OCI-LY3 (cell line): ENCODE measurements at regions not wholly inside any gene's neighbourhood (a gene's known extent, or its start where the extent isn't known, plus 50 kb on each side); places are given as distances from the start of the nearest gene placed in this dataset.

Experiments used
- H2AFZ ChIP-seq: fragments of 200-600, 300-600 bp; shearing (Covaris generic); 2 replicates; pipeline ENCODE4 v1.6.0; 2014; ENCODE audit warnings: antibody characterized with exemption, low read depth, low read length
- H3K27ac ChIP-seq: fragments of 200-600, 300-600 bp; sonication (generic); 2 replicates; pipeline ENCODE4 v1.5.1; 2014; ENCODE audit warnings: mild to moderate bottlenecking, low read length, moderate library complexity, mixed read lengths
- H3K27me3 ChIP-seq: fragments of 200-600, 300-600 bp; sonication (generic); 2 replicates; pipeline ENCODE4 v1.6.1; 2014; ENCODE audit warnings: low read depth, low read length, mixed read lengths
- H3K36me3 ChIP-seq: fragments of 200-600, 300-600 bp; sonication (generic); replicated peaks from 2 replicates; pipeline ENCODE3; 2014; ENCODE audit warnings: low read depth, low read length, mixed read lengths
- H3K4me1 ChIP-seq: fragments of 300-600, 200-600 bp; sonication (generic); 2 replicates; pipeline ENCODE4 v1.6.1; 2014; ENCODE audit warnings: low read length, mixed read lengths
- H3K4me2 ChIP-seq: fragments of 200-600, 300-600 bp; sonication (generic); 2 replicates; pipeline ENCODE4 v1.6.1; 2014; ENCODE audit warnings: low read length, mixed read lengths
- H3K4me3 ChIP-seq: fragments of 300-600, 200-600 bp; sonication (generic); 2 replicates; pipeline ENCODE4 v1.5.1; 2014; ENCODE audit warnings: antibody characterized with exemption, mild to moderate bottlenecking, low read length, moderate library complexity
- H3K79me2 ChIP-seq: fragments of 300-600, 200-600 bp; shearing (Covaris generic); 2 replicates; pipeline ENCODE4 v1.6.1; 2014; ENCODE audit warnings: mild to moderate bottlenecking, low read length, mixed read lengths
- H3K9ac ChIP-seq: fragments of 300-600, 200-600 bp; shearing (Covaris generic); 2 replicates; pipeline ENCODE4 v1.6.0; 2014; ENCODE audit warnings: mild to moderate bottlenecking, low read length, moderate library complexity
- H3K9me3 ChIP-seq: fragments of 200-600, 300-600 bp; shearing (Covaris generic); 2 replicates; pipeline ENCODE4 v1.6.1; 2014; ENCODE audit warnings: low read length, mixed read lengths; ENCODE audit not compliant: insufficient read depth
- H4K20me1 ChIP-seq: fragments of 200-600, 300-600 bp; sonication (generic); 2 replicates; pipeline ENCODE4 v1.6.1; 2016; ENCODE audit warnings: low read length, mixed read lengths; ENCODE audit not compliant: insufficient read depth
- CTCF ChIP-seq: fragments of 200-600, 300-600 bp; sonication (generic); IDR thresholded peaks from 2 replicates; pipeline ENCODE4 v1.5.1; 2014; ENCODE audit warnings: antibody characterized with exemption, low read length, low read depth
- EZH2phosphoT487 ChIP-seq: fragments of 200-600 bp; shearing (Covaris generic); IDR thresholded peaks from 2 replicates; pipeline ENCODE4 v1.6.1; 2018; ENCODE audit warnings: antibody characterized with exemption, mixed run types, low read depth

- Histone ChIP-seq H3K9me3 (no peaks in the 10 kb centered on the region), H3K4me2 (no peak overlapping the region), H3K27ac (no peak overlapping the region), H3K79me2 (no peaks in the 10 kb centered on the region), H3K36me3 (no peaks in the 10 kb centered on the region), H3K4me1 (no peaks in the 10 kb centered on the region), H4K20me1 (no peaks in the 10 kb centered on the region), H3K27me3 (no peaks in the 10 kb centered on the region), H3K9ac (no peak overlapping the region), H3K4me3 (no peak overlapping the region), H2AFZ (no peak overlapping the region)
- no peak for TF ChIP-seq CTCF
- TF ChIP-seq EZH2phosphoT487: no peak
Observed at GRCh38 chr2:6676241-6676640, 189.5 kb downstream of the CMPK2 start.

- Histone ChIP-seq H3K9me3 (no peaks in the 10 kb centered on the region), H2AFZ (no peak overlapping the region), H3K9ac (no peak overlapping the region), H3K79me2 (no peaks in the 10 kb centered on the region), H4K20me1 (no peaks in the 10 kb centered on the region), H3K4me1 (no peaks in the 10 kb centered on the region), H3K4me3 (no peak overlapping the region), H3K27me3 (no peaks in the 10 kb centered on the region), H3K27ac (no peak overlapping the region), H3K36me3 (no peaks in the 10 kb centered on the region), H3K4me2 (no peak overlapping the region)
- no peak for TF ChIP-seq CTCF
- TF ChIP-seq EZH2phosphoT487: no peak
Observed at GRCh38 chr2:6676776-6677175, 188.9 kb downstream of the CMPK2 start.

GRCh38 chr2:6679471-6679870 lies 186.2 kb downstream of the CMPK2 start:
- H3K27me3 ChIP-seq: no peaks in the 10 kb centered on the region
- no peaks in the 10 kb centered on the region for H3K79me2 ChIP-seq
- no peaks in the 10 kb centered on the region for H3K4me1 ChIP-seq
- H3K27ac ChIP-seq: no peak overlapping the region
- no peaks in the 10 kb centered on the region for H3K36me3 ChIP-seq
- H2AFZ ChIP-seq: no peak overlapping the region
- no peak overlapping the region for H3K4me3 ChIP-seq
- TF ChIP-seq CTCF (no peak), EZH2phosphoT487 (no peak)
- H3K4me2 ChIP-seq: no peak overlapping the region
- no peaks in the 10 kb centered on the region for H3K9me3 ChIP-seq
- no peak overlapping the region for H3K9ac ChIP-seq
- no peaks in the 10 kb centered on the region for H4K20me1 ChIP-seq

GRCh38 chr2:6683516-6683915 lies 182.2 kb downstream of the CMPK2 start:
- H3K9me3 ChIP-seq: no peaks in the 10 kb centered on the region
- no peaks in the 10 kb centered on the region for H3K4me1 ChIP-seq
- H3K79me2 ChIP-seq: no peaks in the 10 kb centered on the region
- no peak overlapping the region for H3K4me3 ChIP-seq
- no peak overlapping the region for H3K27ac ChIP-seq
- no peaks in the 10 kb centered on the region for H3K27me3 ChIP-seq
- H3K9ac ChIP-seq: no peak overlapping the region
- no peaks in the 10 kb centered on the region for H3K36me3 ChIP-seq
- H3K4me2 ChIP-seq: no peak overlapping the region
- no peak overlapping the region for H2AFZ ChIP-seq
- TF ChIP-seq EZH2phosphoT487: no peak
- no peak for TF ChIP-seq CTCF
- no peaks in the 10 kb centered on the region for H4K20me1 ChIP-seq
